Spleen (tissue), 11 donors: ENCODE measurements at regions not wholly inside any gene's neighbourhood (a gene's known extent, or its start where the extent isn't known, plus 50 kb on each side); places are given as distances from the start of the nearest gene placed in this dataset.

ENCODE experiments used
- DNase-seq: peaks from one replicate; pipeline ENCODE4 v3.0.0-alpha.2; 2020
- H3K27ac ChIP-seq, 8 donors: fragments of 200-600 bp; sonication (generic) in 7 of 8; 1 replicate in 4 of 8; 2 replicates in 4 of 8; pipeline versions ENCODE4 v1.5.0 to v1.8.0; 2016 to 2021; ENCODE audit warnings: inconsistent platforms in 4 of 8, mild to moderate bottlenecking in 4 of 8, moderate library complexity in 1 of 8
- H3K27me3 ChIP-seq, 7 donors: fragments of 200-600 bp; sonication (generic) in 6 of 7; replicated peaks in 1 of 7; 1 replicate in 4 of 7; 2 replicates in 3 of 7; pipeline versions ENCODE4 v1.5.0 to v1.8.0; 2016 to 2021; ENCODE audit warnings: inconsistent platforms in 3 of 7, mild to moderate bottlenecking in 1 of 7
- H3K36me3 ChIP-seq, 6 donors: fragments of 200-600 bp; sonication (generic) in 5 of 6; 1 replicate in 4 of 6; 2 replicates in 2 of 6; pipeline versions ENCODE4 v1.5.0 to v1.8.0; 2016 to 2021; ENCODE audit warnings: inconsistent platforms in 2 of 6
- H3K4me1 ChIP-seq, 6 donors: fragments of 200-600 bp; sonication (generic) in 5 of 6; 1 replicate in 3 of 6; 2 replicates in 3 of 6; pipeline versions ENCODE4 v1.5.0 to v1.8.0; 2016 to 2021; ENCODE audit warnings: inconsistent platforms in 3 of 6
- H3K4me3 ChIP-seq, 8 donors: fragments of 200-600 bp; sonication (generic) in 7 of 8; 1 replicate in 4 of 8; 2 replicates in 4 of 8; pipeline versions ENCODE4 v1.5.0 to v1.8.0; 2016 to 2021; ENCODE audit warnings: inconsistent platforms in 4 of 8, mild to moderate bottlenecking in 4 of 8, moderate library complexity in 2 of 8
- H3K9me3 ChIP-seq, 8 donors: fragments of 200-600 bp; sonication (generic) in 7 of 8; 1 replicate in 4 of 8; 2 replicates in 4 of 8; pipeline versions ENCODE4 v1.5.0 to v1.8.0; 2016 to 2021; ENCODE audit warnings: inconsistent platforms in 4 of 8
- CTCF ChIP-seq, 11 experiments: fragments of 200-600 bp in 7 of 11; fragments of 450-650 bp in 4 of 11; sonication (generic) in 4 of 11; IDR thresholded peaks in 8 of 11; conservative IDR thresholded peaks in 3 of 11; 1 replicate in 7 of 11; 2 replicates in 4 of 11; pipeline versions ENCODE4 v1.4.0 to v1.8.0; 2016 to 2021; ENCODE audit warnings: antibody characterized with exemption in 11 of 11, inconsistent platforms in 4 of 11, mild to moderate bottlenecking in 1 of 11
- POLR2A ChIP-seq, 3 donors: fragments of 450-650 bp; IDR thresholded peaks; one replicate each; pipeline ENCODE4 v1.5.1; 2017; ENCODE audit warnings: antibody characterized with exemption in 3 of 3, mild to moderate bottlenecking in 1 of 3
- POLR2AphosphoS5 ChIP-seq, 3 donors: sonication (generic); formaldehyde crosslinking; IDR thresholded peaks; one replicate each; pipeline ENCODE4 v1.5.1; 2017; ENCODE audit warnings: antibody characterized with exemption in 3 of 3
- WGBS, 5 donors: extraction: QIAGEN DNeasy Blood & Tissue Kit in 3 of 5; methylation state at CpG; one replicate each; pipeline versions ENCODE4 v1.1.5 to v1.1.7; 2013 to 2018; 5-methylcytosine and 5-hydroxymethylcytosine counted together
- intact Hi-C: fragments of 100-400 bp; cut with DNase I; formaldehyde crosslinking; loops from one replicate; pipeline ENCODE4 v1.15.0; 2023; ENCODE audit warnings: low total_unique reads
- donor health status: healthy with polysubstance abuse.
- donor health status: DM: no; HTN: no; CAD: no; lungs with moderate emphysema.
- donor health status: DM: no; HTN: no; CAD: no.
- donor health status: Bipolar disorder and iron deficiency.
- donor health status: healthy.
- donor health status: DM: no; HTN: no; CAD: no.
- donor health status: DM: yes; HTN: yes; CAD: no.

- intact Hi-C loops = no loop called here
- Histone ChIP-seq H3K4me3 (no peak overlapping the region), H3K4me1 (no peaks in the 10 kb centered on the region), H3K27ac (no peak overlapping the region), H3K27me3 (no peaks in the 10 kb centered on the region), H3K36me3 (no peaks in the 10 kb centered on the region), H3K9me3 (no peaks in the 10 kb centered on the region)
- TF ChIP-seq POLR2AphosphoS5 (IDR thresholded peaks at IDR 0.05) = no peak
- TF ChIP-seq CTCF (IDR thresholded peaks at IDR 0.05 in 8 of 11, conservative IDR thresholded peaks at IDR 0.05 in 3 of 11) = no peak
- TF ChIP-seq POLR2A (IDR thresholded peaks at IDR 0.05) = no peak
- 83 to 91% (median 86%) methylated on average over 7 of the region's 7 CpGs for WGBS, 5 donors
- DNase-seq = no peak
Measured at GRCh38 chr2:35174845-35175244, 1180.7 kb upstream of the CRIM1 start.

GRCh38 chr2:35172687-35173086 is 1182.9 kb upstream of the CRIM1 start:
- no peak for DNase-seq
- WGBS, 5 donors = 39 to 58% (median 52%) methylated on average over 2 of the region's 2 CpGs
- Histone ChIP-seq H3K9me3 (no peaks in the 10 kb centered on the region), H3K4me3 (no peak overlapping the region), H3K27me3 (no peaks in the 10 kb centered on the region), H3K27ac (no peak overlapping the region), H3K4me1 (no peaks in the 10 kb centered on the region), H3K36me3 (no peaks in the 10 kb centered on the region)
- TF ChIP-seq POLR2AphosphoS5 (IDR thresholded peaks at IDR 0.05) (no peak), POLR2A (IDR thresholded peaks at IDR 0.05) (no peak), CTCF (IDR thresholded peaks at IDR 0.05 in 8 of 11, conservative IDR thresholded peaks at IDR 0.05 in 3 of 11) (no peak)
- intact Hi-C loops = no loop called here

GRCh38 chr2:35168351-35168750 is 1187.2 kb upstream of the CRIM1 start:
- Histone ChIP-seq H3K27me3 (no peaks in the 10 kb centered on the region), H3K4me3 (no peak overlapping the region), H3K36me3 (no peaks in the 10 kb centered on the region), H3K9me3 (no peaks in the 10 kb centered on the region), H3K4me1 (no peaks in the 10 kb centered on the region), H3K27ac (no peak overlapping the region)
- TF ChIP-seq CTCF (IDR thresholded peaks at IDR 0.05 in 8 of 11, conservative IDR thresholded peaks at IDR 0.05 in 3 of 11) = no peak
- TF ChIP-seq POLR2A (IDR thresholded peaks at IDR 0.05) = no peak
- no peak for TF ChIP-seq POLR2AphosphoS5 (IDR thresholded peaks at IDR 0.05)
- DNase-seq = no peak
- intact Hi-C loops = no loop called here

- no peak overlapping the region for H3K4me3 ChIP-seq
- DNase-seq = no peak
- intact Hi-C loops = no loop called here
- no peaks in the 10 kb centered on the region for H3K9me3 ChIP-seq
- no peaks in the 10 kb centered on the region for H3K36me3 ChIP-seq
- no peak overlapping the region for H3K27ac ChIP-seq
- 68 to 89% (median 88%) methylated on average over 2 of the region's 2 CpGs for WGBS, 5 donors
- H3K4me1 ChIP-seq = no peaks in the 10 kb centered on the region
- TF ChIP-seq POLR2AphosphoS5 (IDR thresholded peaks at IDR 0.05) (no peak), POLR2A (IDR thresholded peaks at IDR 0.05) (no peak), CTCF (IDR thresholded peaks at IDR 0.05 in 8 of 11, conservative IDR thresholded peaks at IDR 0.05 in 3 of 11) (no peak)
- H3K27me3 ChIP-seq = no peaks in the 10 kb centered on the region
Measured at GRCh38 chr2:35163948-35164347, 1191.6 kb upstream of the CRIM1 start.
